Lower leg skin (tissue), 3 donors: ENCODE measurements at regions not wholly inside any gene's neighbourhood (a gene's known extent, or its start where the extent isn't known, plus 50 kb on each side); places are given as distances from the start of the nearest gene placed in this dataset.

Source experiments
- POLR2A ChIP-seq, 2 donors: fragments of 450-650 bp; IDR thresholded peaks; one replicate each; pipeline ENCODE4 v1.6.1; 2016 to 2017; ENCODE audit warnings: antibody characterized with exemption in 2 of 2, mild to moderate bottlenecking in 1 of 2, moderate library complexity in 1 of 2
- TF ChIP-seq, protein P1 (sequence below), 3 donors: fragments of 450-650 bp; IDR thresholded peaks; one replicate each; pipeline ENCODE4 v1.5.1; 2016; ENCODE audit warnings: antibody characterized with exemption in 3 of 3, mild to moderate bottlenecking in 3 of 3, moderate library complexity in 2 of 3

DNA sequence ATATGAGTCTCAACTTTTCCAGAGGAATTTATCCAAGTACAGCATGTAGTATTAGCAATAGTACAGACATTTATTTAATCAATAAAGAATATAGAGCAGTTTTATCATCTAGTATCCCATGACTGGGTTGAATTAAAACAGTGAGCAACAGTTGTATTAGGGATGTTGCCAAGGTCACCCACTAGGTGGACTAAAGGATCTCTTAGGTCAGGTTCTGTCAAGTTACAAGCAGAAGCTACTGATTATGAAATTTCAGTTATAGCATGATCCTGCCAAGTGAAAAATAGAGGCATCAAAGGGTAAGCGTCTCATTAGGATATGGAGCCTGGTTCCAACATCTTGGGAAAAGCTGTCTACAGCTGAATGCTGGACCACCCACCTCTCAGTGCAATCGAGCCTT is 52.1 kb upstream of the LAPTM4A start:
- TF ChIP-seq, protein P1, sequence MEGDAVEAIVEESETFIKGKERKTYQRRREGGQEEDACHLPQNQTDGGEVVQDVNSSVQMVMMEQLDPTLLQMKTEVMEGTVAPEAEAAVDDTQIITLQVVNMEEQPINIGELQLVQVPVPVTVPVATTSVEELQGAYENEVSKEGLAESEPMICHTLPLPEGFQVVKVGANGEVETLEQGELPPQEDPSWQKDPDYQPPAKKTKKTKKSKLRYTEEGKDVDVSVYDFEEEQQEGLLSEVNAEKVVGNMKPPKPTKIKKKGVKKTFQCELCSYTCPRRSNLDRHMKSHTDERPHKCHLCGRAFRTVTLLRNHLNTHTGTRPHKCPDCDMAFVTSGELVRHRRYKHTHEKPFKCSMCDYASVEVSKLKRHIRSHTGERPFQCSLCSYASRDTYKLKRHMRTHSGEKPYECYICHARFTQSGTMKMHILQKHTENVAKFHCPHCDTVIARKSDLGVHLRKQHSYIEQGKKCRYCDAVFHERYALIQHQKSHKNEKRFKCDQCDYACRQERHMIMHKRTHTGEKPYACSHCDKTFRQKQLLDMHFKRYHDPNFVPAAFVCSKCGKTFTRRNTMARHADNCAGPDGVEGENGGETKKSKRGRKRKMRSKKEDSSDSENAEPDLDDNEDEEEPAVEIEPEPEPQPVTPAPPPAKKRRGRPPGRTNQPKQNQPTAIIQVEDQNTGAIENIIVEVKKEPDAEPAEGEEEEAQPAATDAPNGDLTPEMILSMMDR (IDR thresholded peaks at IDR 0.05) = no peak
- TF ChIP-seq POLR2A (IDR thresholded peaks at IDR 0.05) = no peak
